ENCODE measurements at regions not wholly inside any gene's neighbourhood (a gene's known extent, or its start where the extent isn't known, plus 50 kb on each side); places are given as distances from the start of the nearest gene placed in this dataset.
"Not testable (repeated sequence)": the region's sequence is repeated elsewhere in the genome, so short reads cannot be mapped to it uniquely, and the experiment has no call there.

- DNase-seq = no peak
Measured at GRCh38 chr15:79154483-79155135, 64.0 kb upstream of the RASGRF1 start.

- DNase-seq = not testable (repeated sequence)
Measured at GRCh38 chr15:79144290-79144689, 53.7 kb upstream of the RASGRF1 start.

GRCh38 chr15:79140846-79141570 lies 50.4 kb upstream of the RASGRF1 start:
- no peak for DNase-seq

Data from suppressor macrophage (primary cell).